ENCODE measurements at regions not wholly inside any gene's neighbourhood (a gene's known extent, or its start where the extent isn't known, plus 50 kb on each side); places are given as distances from the start of the nearest gene placed in this dataset.

DNA sequence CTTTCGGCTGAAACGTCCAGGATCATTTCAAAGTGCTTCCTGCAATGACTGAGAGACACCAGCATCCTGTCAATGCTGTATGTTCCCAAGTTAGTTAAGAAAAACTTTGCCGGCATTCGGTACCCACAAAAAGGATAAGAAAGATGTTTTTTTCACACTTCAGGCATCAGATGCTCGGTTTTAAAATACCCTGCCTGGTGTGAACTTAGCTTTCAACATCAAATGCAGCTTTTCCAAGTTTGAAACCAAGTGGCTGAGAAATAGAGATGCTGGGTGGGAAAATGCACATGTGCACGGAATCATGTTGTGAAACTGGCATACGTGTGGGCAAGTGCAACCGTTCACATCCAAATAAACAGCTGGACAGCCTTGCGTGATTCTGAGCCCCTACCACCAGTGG, 254.9 kb upstream of the IGF1R start:
- H3K4me2 ChIP-seq (ENCODE audit: insufficient read depth, low read length), result no peak overlapping the region
- no peak overlapping the region for H3K9ac ChIP-seq (replicated peaks; ENCODE audit: extremely low read depth, insufficient read depth, low read length)
- dilution Hi-C loops (cut with MboI; ENCODE audit: extremely low pct_ligation_motif_present, low sequenced_read_pairs), result no loop called here
- no peak overlapping the region for H3K4me3 ChIP-seq (replicated peaks in 1 of 3; ENCODE audit: insufficient read depth in 1 of 3, low read depth in 1 of 3, low read length in 3 of 3)
- FAIRE-seq (no peak), DNase-seq (ENCODE audit: low read depth, low spot score) (no peak)
- no peak overlapping the region for H3K27ac ChIP-seq (ENCODE audit: insufficient read depth, low read depth, low read length)
- H2AFZ ChIP-seq (ENCODE audit: low read depth, low read length), result no peak overlapping the region
- no TSS peak for BruUV-seq (replicated peaks)
- no peaks in the 10 kb centered on the region for H3K9me3 ChIP-seq (replicated peaks; ENCODE audit: control insufficient read depth, insufficient read depth, low read length)
- TF ChIP-seq MYC (IDR thresholded peaks at IDR 0.05; ENCODE audit: low read depth, low read length) (no peak), POLR2AphosphoS5 (IDR thresholded peaks at IDR 0.05; ENCODE audit: insufficient read depth, low read depth, low read length) (no peak), EZH2 (IDR thresholded peaks at IDR 0.05; ENCODE audit: borderline replicate concordance, low read depth, low read length, severe bottlenecking) (no peak), FOS (IDR thresholded peaks at IDR 0.05; ENCODE audit: borderline replicate concordance, insufficient read depth, low read length) (no peak), GATA2 (IDR thresholded peaks at IDR 0.05; ENCODE audit: insufficient read depth, insufficient read length, low read depth, low read length) (no peak), JUN (IDR thresholded peaks at IDR 0.05; ENCODE audit: borderline replicate concordance, insufficient read depth, insufficient read length, low read depth) (no peak), POLR2A (IDR thresholded peaks at IDR 0.05; ENCODE audit: low read depth, low read length) (no peak)
- TF ChIP-seq, protein P1, sequence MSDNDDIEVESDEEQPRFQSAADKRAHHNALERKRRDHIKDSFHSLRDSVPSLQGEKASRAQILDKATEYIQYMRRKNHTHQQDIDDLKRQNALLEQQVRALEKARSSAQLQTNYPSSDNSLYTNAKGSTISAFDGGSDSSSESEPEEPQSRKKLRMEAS (IDR thresholded peaks at IDR 0.05; ENCODE audit: insufficient read depth, insufficient read length), result no peak
- TF ChIP-seq, protein P2, sequence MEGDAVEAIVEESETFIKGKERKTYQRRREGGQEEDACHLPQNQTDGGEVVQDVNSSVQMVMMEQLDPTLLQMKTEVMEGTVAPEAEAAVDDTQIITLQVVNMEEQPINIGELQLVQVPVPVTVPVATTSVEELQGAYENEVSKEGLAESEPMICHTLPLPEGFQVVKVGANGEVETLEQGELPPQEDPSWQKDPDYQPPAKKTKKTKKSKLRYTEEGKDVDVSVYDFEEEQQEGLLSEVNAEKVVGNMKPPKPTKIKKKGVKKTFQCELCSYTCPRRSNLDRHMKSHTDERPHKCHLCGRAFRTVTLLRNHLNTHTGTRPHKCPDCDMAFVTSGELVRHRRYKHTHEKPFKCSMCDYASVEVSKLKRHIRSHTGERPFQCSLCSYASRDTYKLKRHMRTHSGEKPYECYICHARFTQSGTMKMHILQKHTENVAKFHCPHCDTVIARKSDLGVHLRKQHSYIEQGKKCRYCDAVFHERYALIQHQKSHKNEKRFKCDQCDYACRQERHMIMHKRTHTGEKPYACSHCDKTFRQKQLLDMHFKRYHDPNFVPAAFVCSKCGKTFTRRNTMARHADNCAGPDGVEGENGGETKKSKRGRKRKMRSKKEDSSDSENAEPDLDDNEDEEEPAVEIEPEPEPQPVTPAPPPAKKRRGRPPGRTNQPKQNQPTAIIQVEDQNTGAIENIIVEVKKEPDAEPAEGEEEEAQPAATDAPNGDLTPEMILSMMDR (IDR thresholded peaks at IDR 0.05; ENCODE audit: extremely low read depth in 1 of 2, insufficient read depth in 1 of 2, low read depth in 1 of 2, low read length in 2 of 2), result no peak
- no peaks in the 10 kb centered on the region for H3K27me3 ChIP-seq (ENCODE audit: control insufficient read depth in 2 of 2, insufficient read depth in 2 of 2, low read length in 2 of 2)
- intact Hi-C loops (cut with micrococcal nuclease), result no loop called here
- H4K20me1 ChIP-seq (replicated peaks; ENCODE audit: control insufficient read depth, extremely low read depth, insufficient read depth, low read length), result no peaks in the 10 kb centered on the region
- POLR2A ChIA-PET, result no interaction called here
- H3K9me1 ChIP-seq (replicated peaks; ENCODE audit: control insufficient read depth, extremely low read depth, insufficient read depth, low read length), result no peaks in the 10 kb centered on the region
- CTCF ChIA-PET, result no interaction called here
- no peaks in the 10 kb centered on the region for H3K4me1 ChIP-seq (ENCODE audit: control insufficient read depth, extremely low read depth, insufficient read depth, low read length)
- no peaks in the 10 kb centered on the region for H3K36me3 ChIP-seq (ENCODE audit: control insufficient read depth in 2 of 2, extremely low read depth in 1 of 2, insufficient read depth in 2 of 2, low read length in 2 of 2)
- H3K79me2 ChIP-seq (ENCODE audit: control insufficient read depth, insufficient read depth, low read length), result no peaks in the 10 kb centered on the region
